Neural cell (in vitro differentiated cells): ENCODE measurements at regions not wholly inside any gene's neighbourhood (a gene's known extent, or its start where the extent isn't known, plus 50 kb on each side); places are given as distances from the start of the nearest gene placed in this dataset.
A peak's percentile ranks its signal among the peaks of the same experiment; 100 is the strongest.

Experiments used
- H2AFZ ChIP-seq: fragments of 200-600, 300-800 bp; sonication (generic), shearing (Covaris generic); 2 replicates; pipeline ENCODE4 v1.6.0; 2014; ENCODE audit warnings: low read depth, mild to moderate bottlenecking, antibody characterized with exemption, low read length, moderate library complexity
- H3F3A ChIP-seq: fragments of 200-600 bp; shearing (Covaris generic); 2 replicates; pipeline ENCODE4 v1.6.1; 2016; ENCODE audit warnings: mild to moderate bottlenecking, moderate library complexity, mixed read lengths, antibody characterized with exemption, low read length; ENCODE audit not compliant: insufficient read depth, poor library complexity, severe bottlenecking
- H3K27ac ChIP-seq: fragments of 200-600, 300-800 bp; sonication (generic), shearing (Covaris generic); 2 replicates; pipeline ENCODE4 v1.5.1; 2014; ENCODE audit warnings: mild to moderate bottlenecking, low read length, moderate library complexity
- H3K27me3 ChIP-seq: fragments of 300-800, 200-600 bp; sonication (generic), shearing (Covaris generic); 2 replicates; pipeline ENCODE4 v1.6.0; 2014; ENCODE audit warnings: mild to moderate bottlenecking, low read depth, low read length, moderate library complexity; ENCODE audit not compliant: insufficient read depth
- H3K36me3 ChIP-seq: fragments of 300-800, 200-600 bp; sonication (generic), shearing (Covaris generic); 2 replicates; pipeline ENCODE4 v1.5.1; 2014; ENCODE audit warnings: mild to moderate bottlenecking, antibody characterized with exemption, low read length, moderate library complexity; ENCODE audit not compliant: insufficient read depth
- H3K4me2 ChIP-seq: fragments of 300-800, 200-600 bp; sonication (generic), shearing (Covaris generic); 2 replicates; pipeline ENCODE4 v1.6.0; 2014; ENCODE audit warnings: mild to moderate bottlenecking, low read length
- H3K4me3 ChIP-seq: fragments of 300-800, 200-600 bp; sonication (generic), shearing (Covaris generic); 2 replicates; pipeline ENCODE4 v1.5.1; 2014; ENCODE audit warnings: mild to moderate bottlenecking, low read length, moderate library complexity
- H3K79me2 ChIP-seq: fragments of 200-600 bp; shearing (Covaris generic); replicated peaks from 2 replicates; pipeline ENCODE4 v1.6.0; 2014; ENCODE audit warnings: mild to moderate bottlenecking, low read length, moderate library complexity; ENCODE audit not compliant: insufficient read depth
- H3K9ac ChIP-seq: fragments of 300-800, 200-600 bp; sonication (generic), shearing (Covaris generic); 2 replicates; pipeline ENCODE4 v1.6.1; 2016; ENCODE audit warnings: mild to moderate bottlenecking, low read length, mixed read lengths
- H3K9me2 ChIP-seq: fragments of 200-600 bp; shearing (Covaris generic); 2 replicates; pipeline ENCODE4 v1.6.1; 2016; ENCODE audit warnings: mild to moderate bottlenecking, low read length, mixed read lengths; ENCODE audit not compliant: insufficient read depth
- H3K9me3 ChIP-seq: fragments of 200-600, 300-800 bp; sonication (generic), shearing (Covaris generic); 2 replicates; pipeline ENCODE4 v1.6.1; 2016; ENCODE audit warnings: mild to moderate bottlenecking, mixed run types, low read length, moderate library complexity, mixed read lengths
- H4K20me1 ChIP-seq: fragments of 200-600 bp; shearing (Covaris generic); 2 replicates; pipeline ENCODE4 v1.6.1; 2016; ENCODE audit warnings: mild to moderate bottlenecking, mixed run types; ENCODE audit not compliant: insufficient read depth
- EP300 ChIP-seq: fragments of 450-650 bp; conservative IDR thresholded peaks from 2 replicates; pipeline ENCODE4 v1.6.1; 2014; ENCODE audit warnings: antibody characterized with exemption, mild to moderate bottlenecking, moderate library complexity; ENCODE audit not compliant: poor library complexity, severe bottlenecking
- EZH2 ChIP-seq: fragments of 200-600, 300-800 bp; shearing (Covaris generic), sonication (generic); IDR thresholded peaks from 2 replicates; pipeline ENCODE4 v1.6.1; 2014; ENCODE audit warnings: antibody characterized with exemption, low read length, borderline replicate concordance, mild to moderate bottlenecking; ENCODE audit not compliant: insufficient read depth, poor library complexity, severe bottlenecking
- MXI1 ChIP-seq: fragments of 450-650 bp; conservative IDR thresholded peaks from 2 replicates; pipeline ENCODE4 v1.6.1; 2014; ENCODE audit warnings: antibody characterized with exemption, mild to moderate bottlenecking; ENCODE audit not compliant: poor library complexity, severe bottlenecking
- POLR2AphosphoS5 ChIP-seq: IDR thresholded peaks from 2 replicates; pipeline ENCODE4 v1.6.1; 2012
- RAD21 ChIP-seq: fragments of 450-650 bp; conservative IDR thresholded peaks from 2 replicates; pipeline ENCODE4 v1.6.1; 2014; ENCODE audit warnings: antibody characterized with exemption, mild to moderate bottlenecking, moderate library complexity
- SMC3 ChIP-seq: fragments of 450-650 bp; conservative IDR thresholded peaks from 2 replicates; pipeline ENCODE4 v1.6.1; 2014; ENCODE audit warnings: antibody characterized with exemption, mild to moderate bottlenecking, moderate library complexity; ENCODE audit not compliant: poor library complexity
- TAF1 ChIP-seq: IDR thresholded peaks from 2 replicates; pipeline ENCODE4 v1.6.1; 2012; ENCODE audit warnings: low read depth
- TF ChIP-seq, protein P1 (sequence below): IDR thresholded peaks from 2 replicates; pipeline ENCODE4 v1.6.1; 2012; ENCODE audit warnings: borderline replicate concordance
- TF ChIP-seq, protein P2 (sequence below): fragments of 450-650 bp; IDR thresholded peaks from 2 replicates; pipeline ENCODE4 v1.5.1; 2014; ENCODE audit warnings: antibody characterized with exemption, mild to moderate bottlenecking, moderate library complexity; ENCODE audit not compliant: poor library complexity, severe bottlenecking

DNA sequence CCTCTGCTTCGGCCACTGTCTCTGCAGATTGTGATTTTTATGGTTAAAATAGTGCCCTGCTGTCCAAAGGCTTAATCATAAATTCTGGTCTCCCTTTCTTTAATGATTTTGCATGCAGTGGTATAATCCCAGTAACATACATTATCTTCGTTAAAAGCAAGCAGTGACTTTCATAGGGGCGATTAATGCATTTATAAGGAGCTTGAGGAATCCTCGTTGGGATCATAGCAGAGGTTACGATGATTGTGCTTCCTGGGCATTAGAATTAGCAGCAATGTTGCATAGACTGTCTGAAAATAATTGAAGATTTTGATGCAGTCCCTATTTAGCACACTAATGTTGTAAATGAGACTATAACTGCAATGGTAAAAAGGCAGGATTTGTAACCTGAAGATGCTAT, 181.3 kb downstream of the PRL start:
- no peak overlapping the region for H3K9ac ChIP-seq
- no peak overlapping the region for H3K4me2 ChIP-seq
- no peaks in the 10 kb centered on the region for H4K20me1 ChIP-seq
- no peaks in the 10 kb centered on the region for H3K36me3 ChIP-seq
- TF ChIP-seq POLR2AphosphoS5, result no peak
- no peak for TF ChIP-seq EP300
- TF ChIP-seq, protein P1, sequence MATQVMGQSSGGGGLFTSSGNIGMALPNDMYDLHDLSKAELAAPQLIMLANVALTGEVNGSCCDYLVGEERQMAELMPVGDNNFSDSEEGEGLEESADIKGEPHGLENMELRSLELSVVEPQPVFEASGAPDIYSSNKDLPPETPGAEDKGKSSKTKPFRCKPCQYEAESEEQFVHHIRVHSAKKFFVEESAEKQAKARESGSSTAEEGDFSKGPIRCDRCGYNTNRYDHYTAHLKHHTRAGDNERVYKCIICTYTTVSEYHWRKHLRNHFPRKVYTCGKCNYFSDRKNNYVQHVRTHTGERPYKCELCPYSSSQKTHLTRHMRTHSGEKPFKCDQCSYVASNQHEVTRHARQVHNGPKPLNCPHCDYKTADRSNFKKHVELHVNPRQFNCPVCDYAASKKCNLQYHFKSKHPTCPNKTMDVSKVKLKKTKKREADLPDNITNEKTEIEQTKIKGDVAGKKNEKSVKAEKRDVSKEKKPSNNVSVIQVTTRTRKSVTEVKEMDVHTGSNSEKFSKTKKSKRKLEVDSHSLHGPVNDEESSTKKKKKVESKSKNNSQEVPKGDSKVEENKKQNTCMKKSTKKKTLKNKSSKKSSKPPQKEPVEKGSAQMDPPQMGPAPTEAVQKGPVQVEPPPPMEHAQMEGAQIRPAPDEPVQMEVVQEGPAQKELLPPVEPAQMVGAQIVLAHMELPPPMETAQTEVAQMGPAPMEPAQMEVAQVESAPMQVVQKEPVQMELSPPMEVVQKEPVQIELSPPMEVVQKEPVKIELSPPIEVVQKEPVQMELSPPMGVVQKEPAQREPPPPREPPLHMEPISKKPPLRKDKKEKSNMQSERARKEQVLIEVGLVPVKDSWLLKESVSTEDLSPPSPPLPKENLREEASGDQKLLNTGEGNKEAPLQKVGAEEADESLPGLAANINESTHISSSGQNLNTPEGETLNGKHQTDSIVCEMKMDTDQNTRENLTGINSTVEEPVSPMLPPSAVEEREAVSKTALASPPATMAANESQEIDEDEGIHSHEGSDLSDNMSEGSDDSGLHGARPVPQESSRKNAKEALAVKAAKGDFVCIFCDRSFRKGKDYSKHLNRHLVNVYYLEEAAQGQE, result no peak
- TF ChIP-seq MXI1, result no peak
- no peak for TF ChIP-seq SMC3
- TF ChIP-seq, protein P2, sequence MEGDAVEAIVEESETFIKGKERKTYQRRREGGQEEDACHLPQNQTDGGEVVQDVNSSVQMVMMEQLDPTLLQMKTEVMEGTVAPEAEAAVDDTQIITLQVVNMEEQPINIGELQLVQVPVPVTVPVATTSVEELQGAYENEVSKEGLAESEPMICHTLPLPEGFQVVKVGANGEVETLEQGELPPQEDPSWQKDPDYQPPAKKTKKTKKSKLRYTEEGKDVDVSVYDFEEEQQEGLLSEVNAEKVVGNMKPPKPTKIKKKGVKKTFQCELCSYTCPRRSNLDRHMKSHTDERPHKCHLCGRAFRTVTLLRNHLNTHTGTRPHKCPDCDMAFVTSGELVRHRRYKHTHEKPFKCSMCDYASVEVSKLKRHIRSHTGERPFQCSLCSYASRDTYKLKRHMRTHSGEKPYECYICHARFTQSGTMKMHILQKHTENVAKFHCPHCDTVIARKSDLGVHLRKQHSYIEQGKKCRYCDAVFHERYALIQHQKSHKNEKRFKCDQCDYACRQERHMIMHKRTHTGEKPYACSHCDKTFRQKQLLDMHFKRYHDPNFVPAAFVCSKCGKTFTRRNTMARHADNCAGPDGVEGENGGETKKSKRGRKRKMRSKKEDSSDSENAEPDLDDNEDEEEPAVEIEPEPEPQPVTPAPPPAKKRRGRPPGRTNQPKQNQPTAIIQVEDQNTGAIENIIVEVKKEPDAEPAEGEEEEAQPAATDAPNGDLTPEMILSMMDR, result no peak
- TF ChIP-seq TAF1, result no peak
- no peak for TF ChIP-seq EZH2
- H3F3A ChIP-seq, result peaks cover 4% of the 10 kb centered on the region
- no peaks in the 10 kb centered on the region for H3K9me2 ChIP-seq
- no peaks in the 10 kb centered on the region for H3K79me2 ChIP-seq
- H3K4me3 ChIP-seq, result peak overlapping the region; percentile 15
- no peak overlapping the region for H2AFZ ChIP-seq
- H3K9me3 ChIP-seq, result no peaks in the 10 kb centered on the region
- H3K27me3 ChIP-seq, result no peaks in the 10 kb centered on the region
- no peak overlapping the region for H3K27ac ChIP-seq

DNA sequence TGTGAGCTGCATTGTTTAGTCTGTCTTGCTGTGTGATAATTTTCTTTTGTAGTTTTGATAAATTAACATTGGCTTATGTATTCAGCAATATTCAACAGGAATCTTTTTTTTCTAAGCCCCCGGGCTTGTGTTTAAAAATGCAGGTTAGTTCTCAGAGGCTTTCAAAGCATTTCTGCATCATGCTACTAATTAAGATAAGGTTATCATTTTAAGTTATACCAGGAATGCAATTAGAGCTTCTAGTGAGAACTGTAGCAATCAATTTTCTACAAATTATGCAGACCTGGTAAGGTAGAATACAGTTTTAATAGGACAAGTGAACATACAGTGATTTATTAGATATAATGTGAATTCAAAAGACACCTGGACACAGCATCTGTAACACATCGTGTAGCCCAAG, 179.2 kb downstream of the PRL start:
- Histone ChIP-seq H3K4me2 (no peak overlapping the region), H3K27ac (no peak overlapping the region), H3K79me2 (no peaks in the 10 kb centered on the region), H2AFZ (no peak overlapping the region), H3K36me3 (no peaks in the 10 kb centered on the region), H3K9me3 (no peaks in the 10 kb centered on the region), H3K9me2 (no peaks in the 10 kb centered on the region), H3K9ac (no peak overlapping the region), H4K20me1 (no peaks in the 10 kb centered on the region), H3K27me3 (no peaks in the 10 kb centered on the region), H3F3A (peaks cover 4% of the 10 kb centered on the region), H3K4me3 (no peak overlapping the region)
- TF ChIP-seq EP300, result no peak
- TF ChIP-seq POLR2AphosphoS5, result no peak
- TF ChIP-seq MXI1, result no peak
- no peak for TF ChIP-seq SMC3
- TF ChIP-seq EZH2, result no peak
- TF ChIP-seq, protein P2, result no peak
- TF ChIP-seq TAF1, result no peak
- TF ChIP-seq, protein P1, result no peak
- no peak for TF ChIP-seq RAD21
